ENCODE measurements at regions not wholly inside any gene's neighbourhood (a gene's known extent, or its start where the extent isn't known, plus 50 kb on each side); places are given as distances from the start of the nearest gene placed in this dataset.

- no peaks in the 10 kb centered on the region for H3K36me3 ChIP-seq
- no peak overlapping the region for H3K27ac ChIP-seq
- no peak for DNase-seq (ENCODE audit: low read depth in 1 of 2, low spot score in 1 of 2)
- no peaks in the 10 kb centered on the region for H3K4me1 ChIP-seq (ENCODE audit: low read depth)
- TF ChIP-seq CTCF (IDR thresholded peaks at IDR 0.05; ENCODE audit: low read depth, low read length) = no peak
- no peaks in the 10 kb centered on the region for H3K9me3 ChIP-seq (ENCODE audit: low read depth)
- no peaks in the 10 kb centered on the region for H3K27me3 ChIP-seq
- no peak overlapping the region for H3K4me3 ChIP-seq
Measured at GRCh38 chr18:51911584-51911983, 428.4 kb upstream of the DCC start.

- H3K27me3 ChIP-seq = no peaks in the 10 kb centered on the region
- no peaks in the 10 kb centered on the region for H3K4me1 ChIP-seq (ENCODE audit: low read depth)
- H3K9me3 ChIP-seq (ENCODE audit: low read depth) = no peaks in the 10 kb centered on the region
- no peak overlapping the region for H3K4me3 ChIP-seq
- DNase-seq (ENCODE audit: low read depth in 1 of 2, low spot score in 1 of 2) = no peak
- no peak for TF ChIP-seq CTCF (IDR thresholded peaks at IDR 0.05; ENCODE audit: low read depth, low read length)
- no peaks in the 10 kb centered on the region for H3K36me3 ChIP-seq
- no peak overlapping the region for H3K27ac ChIP-seq
Measured at GRCh38 chr18:51912381-51912780, 427.6 kb upstream of the DCC start.

- no peaks in the 10 kb centered on the region for H3K27me3 ChIP-seq
- no peak overlapping the region for H3K27ac ChIP-seq
- no peak overlapping the region for H3K4me3 ChIP-seq
- H3K36me3 ChIP-seq = no peaks in the 10 kb centered on the region
- H3K4me1 ChIP-seq (ENCODE audit: low read depth) = no peaks in the 10 kb centered on the region
- no peaks in the 10 kb centered on the region for H3K9me3 ChIP-seq (ENCODE audit: low read depth)
- DNase-seq (ENCODE audit: low read depth in 1 of 2, low spot score in 1 of 2) = no peak
- no peak for TF ChIP-seq CTCF (IDR thresholded peaks at IDR 0.05; ENCODE audit: low read depth, low read length)
Measured at GRCh38 chr18:51915176-51915575, 424.8 kb upstream of the DCC start.

- Histone ChIP-seq H3K27ac (no peak overlapping the region), H3K36me3 (no peaks in the 10 kb centered on the region), H3K4me3 (no peak overlapping the region), H3K9me3 (ENCODE audit: low read depth) (no peaks in the 10 kb centered on the region), H3K4me1 (ENCODE audit: low read depth) (no peaks in the 10 kb centered on the region), H3K27me3 (no peaks in the 10 kb centered on the region)
- TF ChIP-seq CTCF (IDR thresholded peaks at IDR 0.05; ENCODE audit: low read depth, low read length) = no peak
- DNase-seq (ENCODE audit: low read depth in 1 of 2, low spot score in 1 of 2) = no peak
Measured at GRCh38 chr18:51921862-51922261, 418.1 kb upstream of the DCC start.

GRCh38 chr18:51933903-51934302 lies 406.1 kb upstream of the DCC start:
- Histone ChIP-seq H3K27ac (no peak overlapping the region), H3K27me3 (no peaks in the 10 kb centered on the region), H3K9me3 (ENCODE audit: low read depth) (no peaks in the 10 kb centered on the region), H3K4me3 (no peak overlapping the region), H3K36me3 (no peaks in the 10 kb centered on the region), H3K4me1 (ENCODE audit: low read depth) (no peaks in the 10 kb centered on the region)
- TF ChIP-seq CTCF (IDR thresholded peaks at IDR 0.05; ENCODE audit: low read depth, low read length) = no peak
- no peak for DNase-seq (ENCODE audit: low read depth in 1 of 2, low spot score in 1 of 2)

- no peak for DNase-seq (ENCODE audit: low read depth in 1 of 2, low spot score in 1 of 2)
- H3K27me3 ChIP-seq = no peaks in the 10 kb centered on the region
- no peaks in the 10 kb centered on the region for H3K9me3 ChIP-seq (ENCODE audit: low read depth)
- H3K27ac ChIP-seq = no peak overlapping the region
- no peaks in the 10 kb centered on the region for H3K4me1 ChIP-seq (ENCODE audit: low read depth)
- TF ChIP-seq CTCF (IDR thresholded peaks at IDR 0.05; ENCODE audit: low read depth, low read length) = no peak
- H3K4me3 ChIP-seq = no peak overlapping the region
- H3K36me3 ChIP-seq = no peaks in the 10 kb centered on the region
Measured at GRCh38 chr18:51936115-51936514, 403.9 kb upstream of the DCC start.
